Posterior vena cava (tissue), 2 donors: ENCODE measurements at regions not wholly inside any gene's neighbourhood (a gene's known extent, or its start where the extent isn't known, plus 50 kb on each side); places are given as distances from the start of the nearest gene placed in this dataset.

Source experiments
- DNase-seq: peaks from one replicate; pipeline ENCODE4 v3.0.0-alpha.2; 2020; ENCODE audit warnings: low spot score
- intact Hi-C, 2 donors: fragments of 100-400 bp; cut with DNase I; formaldehyde crosslinking; loops; one replicate each; pipeline versions ENCODE4 v1.14.1 to v1.14.2; 2022 to 2023
- donor health status: DM: yes; HTN: yes; CAD: no.
- donor health status: DM: yes; HTN: yes; CAD: no.

GRCh38 chr7:84701524-84702306 lies 485.1 kb downstream of the SEMA3D start:
- DNase-seq = peak; percentile 53

GRCh38 chr7:84700563-84701370 lies 486.1 kb downstream of the SEMA3D start:
- intact Hi-C loops = no loop called here
- no peak for DNase-seq

More at GRCh38 chr7:84701524-84702306, 485.1 kb downstream of the SEMA3D start:
- intact Hi-C loops = no loop called here

- intact Hi-C loops = no loop called here
- no peak for DNase-seq
Observed at GRCh38 chr7:84697506-84697905, 489.4 kb downstream of the SEMA3D start.

- intact Hi-C loops = no loop called here
Observed at GRCh38 chr7:84693483-84693882, 493.4 kb downstream of the SEMA3D start.

GRCh38 chr7:84688671-84689070 lies 494.1 kb upstream of the SEMA3A start:
- DNase-seq = no peak
- intact Hi-C loops = no loop called here

More at GRCh38 chr7:84693483-84693882, 493.4 kb downstream of the SEMA3D start:
- DNase-seq = no peak

- DNase-seq = no peak
- intact Hi-C loops = no loop called here
Observed at GRCh38 chr7:84686373-84686772, 491.8 kb upstream of the SEMA3A start.

- no peak for DNase-seq
- intact Hi-C loops = no loop called here
Observed at GRCh38 chr7:84684836-84685480, 490.4 kb upstream of the SEMA3A start.

GRCh38 chr7:84682543-84682942 lies 488.0 kb upstream of the SEMA3A start:
- intact Hi-C loops = no loop called here

GRCh38 chr7:84678841-84679240 lies 484.3 kb upstream of the SEMA3A start:
- intact Hi-C loops = no loop called here
- no peak for DNase-seq

More at GRCh38 chr7:84682543-84682942, 488.0 kb upstream of the SEMA3A start:
- no peak for DNase-seq

GRCh38 chr7:84677117-84677732 lies 482.6 kb upstream of the SEMA3A start:
- peak; percentile 29 for DNase-seq
- intact Hi-C loops = no loop called here

- no peak for DNase-seq
- intact Hi-C loops = no loop called here
Observed at GRCh38 chr7:84675633-84676034, 481.0 kb upstream of the SEMA3A start.

GRCh38 chr7:84674236-84674913 lies 479.8 kb upstream of the SEMA3A start:
- DNase-seq = no peak
- intact Hi-C loops = no loop called here

GRCh38 chr7:84669177-84669732 lies 474.7 kb upstream of the SEMA3A start:
- DNase-seq = no peak
- intact Hi-C loops = no loop called here

GRCh38 chr7:84668116-84668515 lies 473.5 kb upstream of the SEMA3A start:
- intact Hi-C loops = no loop called here
- DNase-seq = no peak

GRCh38 chr7:84666651-84667050 lies 472.1 kb upstream of the SEMA3A start:
- no peak for DNase-seq
- intact Hi-C loops = no loop called here

GRCh38 chr7:84665339-84665738 lies 470.8 kb upstream of the SEMA3A start:
- intact Hi-C loops = no loop called here
- no peak for DNase-seq

- intact Hi-C loops = no loop called here
- no peak for DNase-seq
Observed at GRCh38 chr7:84664626-84665025, 470.0 kb upstream of the SEMA3A start.

GRCh38 chr7:84663224-84663623 lies 468.6 kb upstream of the SEMA3A start:
- DNase-seq = no peak
- intact Hi-C loops = no loop called here

- no peak for DNase-seq
Observed at GRCh38 chr7:84658286-84658685, 463.7 kb upstream of the SEMA3A start.

More at GRCh38 chr7:84658286-84658685, 463.7 kb upstream of the SEMA3A start:
- intact Hi-C loops = no loop called here
